ENCODE measurements at regions not wholly inside any gene's neighbourhood (a gene's known extent, or its start where the extent isn't known, plus 50 kb on each side); places are given as distances from the start of the nearest gene placed in this dataset.

DNA sequence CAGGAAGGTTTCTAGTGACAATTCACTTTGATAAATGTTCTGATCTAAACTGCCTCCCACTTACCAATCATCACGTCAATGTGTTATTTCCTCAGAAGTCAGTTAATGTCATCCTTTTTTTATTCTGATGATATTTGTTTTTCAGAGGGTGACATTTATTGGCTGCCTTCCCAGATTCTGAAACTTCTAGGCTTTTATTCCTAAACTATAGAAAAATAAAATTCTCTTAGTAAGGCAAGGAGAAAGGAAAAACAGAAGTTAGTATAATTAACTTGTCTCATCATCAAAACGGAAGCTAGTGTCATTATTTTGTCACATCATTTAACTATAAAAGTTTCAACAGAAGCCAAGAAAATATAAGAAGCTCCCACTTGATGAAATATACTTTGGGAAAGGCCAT, 100.0 kb upstream of the C3orf80 start:
- TF ChIP-seq, protein P1, sequence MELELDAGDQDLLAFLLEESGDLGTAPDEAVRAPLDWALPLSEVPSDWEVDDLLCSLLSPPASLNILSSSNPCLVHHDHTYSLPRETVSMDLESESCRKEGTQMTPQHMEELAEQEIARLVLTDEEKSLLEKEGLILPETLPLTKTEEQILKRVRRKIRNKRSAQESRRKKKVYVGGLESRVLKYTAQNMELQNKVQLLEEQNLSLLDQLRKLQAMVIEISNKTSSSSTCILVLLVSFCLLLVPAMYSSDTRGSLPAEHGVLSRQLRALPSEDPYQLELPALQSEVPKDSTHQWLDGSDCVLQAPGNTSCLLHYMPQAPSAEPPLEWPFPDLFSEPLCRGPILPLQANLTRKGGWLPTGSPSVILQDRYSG (CRISPR knock-in tag; IDR thresholded peaks at IDR 0.05): no peak
- TF ChIP-seq, protein P2, sequence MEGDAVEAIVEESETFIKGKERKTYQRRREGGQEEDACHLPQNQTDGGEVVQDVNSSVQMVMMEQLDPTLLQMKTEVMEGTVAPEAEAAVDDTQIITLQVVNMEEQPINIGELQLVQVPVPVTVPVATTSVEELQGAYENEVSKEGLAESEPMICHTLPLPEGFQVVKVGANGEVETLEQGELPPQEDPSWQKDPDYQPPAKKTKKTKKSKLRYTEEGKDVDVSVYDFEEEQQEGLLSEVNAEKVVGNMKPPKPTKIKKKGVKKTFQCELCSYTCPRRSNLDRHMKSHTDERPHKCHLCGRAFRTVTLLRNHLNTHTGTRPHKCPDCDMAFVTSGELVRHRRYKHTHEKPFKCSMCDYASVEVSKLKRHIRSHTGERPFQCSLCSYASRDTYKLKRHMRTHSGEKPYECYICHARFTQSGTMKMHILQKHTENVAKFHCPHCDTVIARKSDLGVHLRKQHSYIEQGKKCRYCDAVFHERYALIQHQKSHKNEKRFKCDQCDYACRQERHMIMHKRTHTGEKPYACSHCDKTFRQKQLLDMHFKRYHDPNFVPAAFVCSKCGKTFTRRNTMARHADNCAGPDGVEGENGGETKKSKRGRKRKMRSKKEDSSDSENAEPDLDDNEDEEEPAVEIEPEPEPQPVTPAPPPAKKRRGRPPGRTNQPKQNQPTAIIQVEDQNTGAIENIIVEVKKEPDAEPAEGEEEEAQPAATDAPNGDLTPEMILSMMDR (CRISPR knock-in tag; IDR thresholded peaks at IDR 0.05): no peak
- TF ChIP-seq POLR2A (IDR thresholded peaks at IDR 0.05; ENCODE audit: insufficient read depth in 1 of 2, low read depth in 2 of 2, low read length in 2 of 2) (no peak), ZNF605 (CRISPR knock-in tag; IDR thresholded peaks at IDR 0.05) (no peak), NFIC (IDR thresholded peaks at IDR 0.05; ENCODE audit: low read length) (no peak), EHMT2 (IDR thresholded peaks at IDR 0.05; ENCODE audit: borderline replicate concordance, low read depth, low read length) (no peak)
